ENCODE measurements at regions not wholly inside any gene's neighbourhood (a gene's known extent, or its start where the extent isn't known, plus 50 kb on each side); places are given as distances from the start of the nearest gene placed in this dataset.

- Histone ChIP-seq H3K4me1 (ENCODE audit: control insufficient read depth, extremely low read depth, insufficient read depth, low read length) (no peaks in the 10 kb centered on the region), H4K20me1 (ENCODE audit: control insufficient read depth, extremely low read depth, insufficient read depth, low read length) (no peaks in the 10 kb centered on the region), H3K9me1 (ENCODE audit: control insufficient read depth, extremely low read depth, insufficient read depth, low read length) (no peaks in the 10 kb centered on the region), H2AFZ (ENCODE audit: control insufficient read depth, low read length) (no peak overlapping the region), H3K9ac (ENCODE audit: control insufficient read depth, extremely low read depth, insufficient read depth, low read length) (no peak overlapping the region), H3K27ac (ENCODE audit: control insufficient read depth, insufficient read depth, low read length) (no peak overlapping the region), H3K9me3 (ENCODE audit: control insufficient read depth, low read depth, low read length) (no peaks in the 10 kb centered on the region), H3K27me3 (ENCODE audit: control insufficient read depth, extremely low read depth, insufficient read depth, low read length) (no peaks in the 10 kb centered on the region), H3K4me3 (ENCODE audit: control insufficient read depth in 2 of 3, extremely low read depth in 1 of 3, insufficient read depth in 2 of 3, low read depth in 1 of 3, low read length in 3 of 3) (no peak overlapping the region), H3K36me3 (ENCODE audit: control insufficient read depth in 2 of 2, extremely low read depth in 1 of 2, insufficient read depth in 2 of 2, low read length in 2 of 2) (no peaks in the 10 kb centered on the region), H3K79me2 (ENCODE audit: control insufficient read depth, insufficient read depth, low read length) (no peaks in the 10 kb centered on the region), H3K4me2 (ENCODE audit: control insufficient read depth, extremely low read depth, insufficient read depth, low read depth, low read length) (no peak overlapping the region)
- dilution Hi-C loops (cut with MboI; ENCODE audit: extremely low pct_ligation_motif_present, low sequenced_read_pairs) = no loop called here
- TF ChIP-seq CTCF (optimal IDR thresholded peaks at IDR 0.05 in 1 of 3, IDR thresholded peaks at IDR 0.05 in 1 of 3, conservative IDR thresholded peaks at IDR 0.05 in 1 of 3; ENCODE audit: extremely low read depth in 1 of 3, insufficient read depth in 2 of 3, low read length in 3 of 3) (no peak), EZH2 (IDR thresholded peaks at IDR 0.05; ENCODE audit: low read length) (no peak)
- DNase-seq (ENCODE audit: low read depth, low spot score) (no peak), FAIRE-seq (no peak)
Observed at GRCh38 chr12:24297516-24297915, 348.0 kb upstream of the SOX5 start.

- Histone ChIP-seq H2AFZ (ENCODE audit: control insufficient read depth, low read length) (no peak overlapping the region), H4K20me1 (ENCODE audit: control insufficient read depth, extremely low read depth, insufficient read depth, low read length) (no peaks in the 10 kb centered on the region), H3K79me2 (ENCODE audit: control insufficient read depth, insufficient read depth, low read length) (no peaks in the 10 kb centered on the region), H3K9ac (ENCODE audit: control insufficient read depth, extremely low read depth, insufficient read depth, low read length) (no peak overlapping the region), H3K9me3 (ENCODE audit: control insufficient read depth, low read depth, low read length) (no peaks in the 10 kb centered on the region), H3K4me2 (ENCODE audit: control insufficient read depth, extremely low read depth, insufficient read depth, low read depth, low read length) (no peak overlapping the region), H3K27me3 (ENCODE audit: control insufficient read depth, extremely low read depth, insufficient read depth, low read length) (no peaks in the 10 kb centered on the region), H3K4me1 (ENCODE audit: control insufficient read depth, extremely low read depth, insufficient read depth, low read length) (no peaks in the 10 kb centered on the region), H3K27ac (ENCODE audit: control insufficient read depth, insufficient read depth, low read length) (no peak overlapping the region), H3K9me1 (ENCODE audit: control insufficient read depth, extremely low read depth, insufficient read depth, low read length) (no peaks in the 10 kb centered on the region), H3K4me3 (ENCODE audit: control insufficient read depth in 2 of 3, extremely low read depth in 1 of 3, insufficient read depth in 2 of 3, low read depth in 1 of 3, low read length in 3 of 3) (no peak overlapping the region), H3K36me3 (ENCODE audit: control insufficient read depth in 2 of 2, extremely low read depth in 1 of 2, insufficient read depth in 2 of 2, low read length in 2 of 2) (no peaks in the 10 kb centered on the region)
- FAIRE-seq (no peak), DNase-seq (ENCODE audit: low read depth, low spot score) (no peak)
- dilution Hi-C loops (cut with MboI; ENCODE audit: extremely low pct_ligation_motif_present, low sequenced_read_pairs) = no loop called here
- TF ChIP-seq EZH2 (IDR thresholded peaks at IDR 0.05; ENCODE audit: low read length) (no peak), CTCF (optimal IDR thresholded peaks at IDR 0.05 in 1 of 3, IDR thresholded peaks at IDR 0.05 in 1 of 3, conservative IDR thresholded peaks at IDR 0.05 in 1 of 3; ENCODE audit: extremely low read depth in 1 of 3, insufficient read depth in 2 of 3, low read length in 3 of 3) (no peak)
Observed at GRCh38 chr12:24293549-24293948, 344.1 kb upstream of the SOX5 start.

All from keratinocyte (primary cell).